Liver (tissue), 3 donors: ENCODE measurements at regions not wholly inside any gene's neighbourhood (a gene's known extent, or its start where the extent isn't known, plus 50 kb on each side); places are given as distances from the start of the nearest gene placed in this dataset.

Experiments used
- CTCF ChIP-seq: fragments of 150-350 bp; IDR thresholded peaks from 2 replicates; pipeline ENCODE4 v1.5.1; 2017; ENCODE audit warnings: improper control_type of control experiment, low read depth, low read length; ENCODE audit not compliant: missing input control
- GABPA ChIP-seq, 2 donors: IDR thresholded peaks in 1 of 2; conservative IDR thresholded peaks in 1 of 2; 2 replicates each; pipeline ENCODE4 v1.6.1; 2016; ENCODE audit warnings: antibody characterized with exemption in 2 of 2, mild to moderate bottlenecking in 1 of 2, moderate library complexity in 1 of 2
- JUND ChIP-seq, 2 donors: IDR thresholded peaks; 2 replicates each; pipeline ENCODE4 v1.6.1; 2016; ENCODE audit warnings: antibody characterized with exemption in 2 of 2
- RAD21 ChIP-seq, 2 donors: IDR thresholded peaks; 2 replicates each; pipeline ENCODE4 v1.6.1; 2016; ENCODE audit warnings: antibody characterized with exemption in 2 of 2, mild to moderate bottlenecking in 2 of 2
- YY1 ChIP-seq: IDR thresholded peaks from 2 replicates; pipeline ENCODE4 v1.6.1; 2016; ENCODE audit warnings: antibody characterized with exemption, mild to moderate bottlenecking
- TF ChIP-seq, protein P1 (sequence below): IDR thresholded peaks from 2 replicates; pipeline ENCODE4 v1.6.1; 2016; ENCODE audit warnings: antibody characterized with exemption, mild to moderate bottlenecking
- TF ChIP-seq, protein P2 (sequence below): IDR thresholded peaks from 2 replicates; pipeline ENCODE4 v1.6.1; 2016; ENCODE audit warnings: antibody characterized with exemption
- TF ChIP-seq, protein P3 (sequence below): IDR thresholded peaks from 2 replicates; pipeline ENCODE4 v1.6.1; 2016; ENCODE audit warnings: antibody characterized with exemption
- donor health status: healthy.
- donor health status: healthy.

DNA sequence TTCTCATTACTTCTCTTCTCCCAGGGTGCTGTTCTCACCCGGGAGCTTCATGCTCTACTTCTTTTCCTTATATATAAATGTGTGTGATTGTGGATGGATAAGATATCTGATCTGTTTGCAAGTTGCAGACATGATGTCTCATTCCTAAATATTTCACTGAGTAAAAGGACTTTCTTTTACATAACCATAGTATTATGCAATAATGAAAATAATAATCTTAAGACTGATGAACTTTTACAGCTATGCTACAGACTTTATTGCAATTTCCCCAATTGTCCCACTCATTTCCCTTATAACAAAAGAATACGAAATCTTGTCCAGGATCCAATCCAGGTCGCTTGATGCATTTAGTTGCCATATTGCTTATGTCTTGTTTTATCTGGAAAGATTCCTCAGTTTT, 284.5 kb upstream of the JAG1 start:
- TF ChIP-seq GABPA (IDR thresholded peaks at IDR 0.05 in 1 of 2, conservative IDR thresholded peaks at IDR 0.05 in 1 of 2) (no peak), CTCF (no peak), YY1 (no peak), JUND (IDR thresholded peaks at IDR 0.05) (no peak), RAD21 (IDR thresholded peaks at IDR 0.05) (no peak)
- TF ChIP-seq, protein P1, sequence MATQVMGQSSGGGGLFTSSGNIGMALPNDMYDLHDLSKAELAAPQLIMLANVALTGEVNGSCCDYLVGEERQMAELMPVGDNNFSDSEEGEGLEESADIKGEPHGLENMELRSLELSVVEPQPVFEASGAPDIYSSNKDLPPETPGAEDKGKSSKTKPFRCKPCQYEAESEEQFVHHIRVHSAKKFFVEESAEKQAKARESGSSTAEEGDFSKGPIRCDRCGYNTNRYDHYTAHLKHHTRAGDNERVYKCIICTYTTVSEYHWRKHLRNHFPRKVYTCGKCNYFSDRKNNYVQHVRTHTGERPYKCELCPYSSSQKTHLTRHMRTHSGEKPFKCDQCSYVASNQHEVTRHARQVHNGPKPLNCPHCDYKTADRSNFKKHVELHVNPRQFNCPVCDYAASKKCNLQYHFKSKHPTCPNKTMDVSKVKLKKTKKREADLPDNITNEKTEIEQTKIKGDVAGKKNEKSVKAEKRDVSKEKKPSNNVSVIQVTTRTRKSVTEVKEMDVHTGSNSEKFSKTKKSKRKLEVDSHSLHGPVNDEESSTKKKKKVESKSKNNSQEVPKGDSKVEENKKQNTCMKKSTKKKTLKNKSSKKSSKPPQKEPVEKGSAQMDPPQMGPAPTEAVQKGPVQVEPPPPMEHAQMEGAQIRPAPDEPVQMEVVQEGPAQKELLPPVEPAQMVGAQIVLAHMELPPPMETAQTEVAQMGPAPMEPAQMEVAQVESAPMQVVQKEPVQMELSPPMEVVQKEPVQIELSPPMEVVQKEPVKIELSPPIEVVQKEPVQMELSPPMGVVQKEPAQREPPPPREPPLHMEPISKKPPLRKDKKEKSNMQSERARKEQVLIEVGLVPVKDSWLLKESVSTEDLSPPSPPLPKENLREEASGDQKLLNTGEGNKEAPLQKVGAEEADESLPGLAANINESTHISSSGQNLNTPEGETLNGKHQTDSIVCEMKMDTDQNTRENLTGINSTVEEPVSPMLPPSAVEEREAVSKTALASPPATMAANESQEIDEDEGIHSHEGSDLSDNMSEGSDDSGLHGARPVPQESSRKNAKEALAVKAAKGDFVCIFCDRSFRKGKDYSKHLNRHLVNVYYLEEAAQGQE: no peak
- TF ChIP-seq, protein P2, sequence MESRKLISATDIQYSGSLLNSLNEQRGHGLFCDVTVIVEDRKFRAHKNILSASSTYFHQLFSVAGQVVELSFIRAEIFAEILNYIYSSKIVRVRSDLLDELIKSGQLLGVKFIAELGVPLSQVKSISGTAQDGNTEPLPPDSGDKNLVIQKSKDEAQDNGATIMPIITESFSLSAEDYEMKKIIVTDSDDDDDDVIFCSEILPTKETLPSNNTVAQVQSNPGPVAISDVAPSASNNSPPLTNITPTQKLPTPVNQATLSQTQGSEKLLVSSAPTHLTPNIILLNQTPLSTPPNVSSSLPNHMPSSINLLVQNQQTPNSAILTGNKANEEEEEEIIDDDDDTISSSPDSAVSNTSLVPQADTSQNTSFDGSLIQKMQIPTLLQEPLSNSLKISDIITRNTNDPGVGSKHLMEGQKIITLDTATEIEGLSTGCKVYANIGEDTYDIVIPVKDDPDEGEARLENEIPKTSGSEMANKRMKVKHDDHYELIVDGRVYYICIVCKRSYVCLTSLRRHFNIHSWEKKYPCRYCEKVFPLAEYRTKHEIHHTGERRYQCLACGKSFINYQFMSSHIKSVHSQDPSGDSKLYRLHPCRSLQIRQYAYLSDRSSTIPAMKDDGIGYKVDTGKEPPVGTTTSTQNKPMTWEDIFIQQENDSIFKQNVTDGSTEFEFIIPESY: no peak
- TF ChIP-seq, protein P3, sequence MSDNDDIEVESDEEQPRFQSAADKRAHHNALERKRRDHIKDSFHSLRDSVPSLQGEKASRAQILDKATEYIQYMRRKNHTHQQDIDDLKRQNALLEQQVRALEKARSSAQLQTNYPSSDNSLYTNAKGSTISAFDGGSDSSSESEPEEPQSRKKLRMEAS: no peak
